ENCODE measurements at regions not wholly inside any gene's neighbourhood (a gene's known extent, or its start where the extent isn't known, plus 50 kb on each side); places are given as distances from the start of the nearest gene placed in this dataset.
A peak's percentile ranks its signal among the peaks of the same experiment; 100 is the strongest.
"Not testable (repeated sequence)": the region's sequence is repeated elsewhere in the genome, so short reads cannot be mapped to it uniquely, and the experiment has no call there.

DNA sequence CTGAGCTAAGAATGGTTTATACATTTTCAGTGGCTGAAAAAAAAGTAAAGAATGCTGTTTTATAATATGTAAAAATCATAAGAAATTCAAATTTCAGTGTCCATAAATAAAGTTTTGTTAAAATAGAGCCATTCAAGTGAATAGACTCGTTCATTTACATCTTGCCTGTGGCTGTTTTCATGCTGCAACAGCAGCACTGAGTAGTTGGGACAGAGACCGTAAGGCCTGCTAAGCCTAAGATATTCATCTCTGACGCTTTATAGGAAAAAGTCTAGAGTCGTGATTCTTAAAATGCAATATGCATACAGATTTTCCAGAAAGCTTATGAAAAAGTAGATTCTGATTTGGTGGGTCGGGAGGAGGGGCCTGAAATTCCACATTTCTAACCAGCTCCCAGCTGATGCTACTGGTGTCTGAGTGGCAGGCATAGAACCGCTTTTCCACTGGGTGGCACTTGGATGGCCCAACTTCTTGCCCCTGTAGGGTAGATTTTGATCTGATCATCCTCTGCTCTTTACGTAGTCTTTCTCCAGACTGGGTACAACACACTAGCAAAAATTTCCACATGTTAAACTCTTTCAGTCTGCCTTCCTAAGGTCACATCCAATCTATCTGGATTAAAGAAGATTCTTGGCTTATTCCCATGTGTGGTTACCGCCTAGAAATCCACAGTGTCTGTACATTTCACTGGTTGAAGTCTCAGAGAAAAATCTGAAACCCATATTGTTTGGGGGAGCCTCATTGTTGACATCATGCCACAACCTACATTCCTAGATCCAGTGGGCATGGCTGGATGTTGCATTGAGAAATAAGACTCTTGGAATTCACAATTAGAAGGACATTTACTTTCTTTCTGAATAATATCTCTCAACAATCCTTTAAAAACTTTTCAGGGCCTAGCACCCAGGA, 151.2 kb downstream of the C12orf75 start:
- peak; percentile 55 to 56 for DNase-seq (ENCODE audit: low read depth in 2 of 2)

DNA sequence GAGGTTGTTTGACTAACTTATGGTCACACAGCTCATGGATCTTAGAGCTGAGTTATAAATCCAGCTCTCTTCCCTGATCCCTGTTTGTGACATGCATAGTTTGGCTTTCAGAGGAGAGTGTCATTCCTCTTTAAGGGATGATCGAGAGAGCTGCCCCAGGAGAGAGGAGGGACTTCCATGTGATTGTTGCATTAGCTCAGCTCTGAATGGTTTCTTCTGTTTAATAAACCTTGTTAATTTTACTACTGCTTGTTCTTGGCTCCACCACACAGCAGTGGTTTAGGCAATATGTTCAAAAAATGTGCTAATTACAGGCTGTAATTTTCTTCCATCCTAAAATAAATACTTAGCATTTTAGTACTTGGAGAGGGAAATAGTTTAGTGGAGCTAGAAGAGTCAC, 152.5 kb downstream of the C12orf75 start:
- DNase-seq (ENCODE audit: low read depth in 2 of 2): no peak

DNA sequence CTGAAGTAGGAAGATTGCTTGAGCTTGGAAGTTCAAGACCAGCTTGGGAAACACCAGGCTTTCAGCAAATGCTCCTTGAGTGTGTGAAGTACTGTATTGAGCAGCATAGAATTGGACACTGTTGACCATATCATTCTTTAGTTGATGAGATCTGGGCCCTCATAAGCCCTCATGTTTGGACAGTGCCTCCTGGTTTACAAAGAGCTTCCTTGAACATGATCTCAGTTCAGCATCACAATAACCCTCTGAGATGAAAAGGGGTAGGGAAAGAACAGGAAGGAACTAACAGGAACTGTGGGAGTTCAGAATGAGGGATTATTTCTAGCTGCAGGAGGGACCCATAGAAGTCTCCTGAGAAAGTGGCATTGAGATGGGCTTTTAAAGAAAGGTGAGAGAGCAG, 153.2 kb downstream of the C12orf75 start:
- DNase-seq (ENCODE audit: low read depth in 2 of 2): no peak

DNA sequence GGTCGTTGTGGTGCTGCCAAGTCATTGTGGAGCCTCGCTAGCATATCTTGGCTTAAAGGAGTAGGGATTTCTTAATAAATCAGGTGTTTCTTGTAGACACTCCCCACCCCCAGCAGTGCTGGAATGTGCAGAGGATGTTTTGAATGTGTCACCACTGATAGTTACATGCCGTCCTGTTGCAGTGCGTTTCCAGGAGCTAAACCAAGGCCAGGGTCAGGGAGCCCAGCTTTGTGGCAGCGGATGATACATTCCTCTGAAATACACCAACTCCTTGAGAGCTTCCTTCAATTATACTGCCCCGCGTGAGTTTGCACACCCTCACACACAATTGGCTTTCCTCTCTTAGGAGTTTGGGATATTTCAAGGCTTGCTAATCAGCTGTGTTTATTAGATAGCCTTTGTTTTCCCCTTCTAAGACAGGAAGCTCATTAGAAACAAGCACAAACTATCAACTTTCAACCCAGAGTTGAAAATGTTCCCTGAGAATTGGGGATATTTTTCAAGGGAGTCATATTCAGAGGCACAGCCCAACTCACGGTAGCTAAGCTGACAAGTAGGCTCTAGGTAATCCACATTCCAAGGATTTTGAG, 154.9 kb downstream of the C12orf75 start:
- DNase-seq (ENCODE audit: low read depth in 2 of 2): peak in 1 of 2 experiments; percentile 34

DNA sequence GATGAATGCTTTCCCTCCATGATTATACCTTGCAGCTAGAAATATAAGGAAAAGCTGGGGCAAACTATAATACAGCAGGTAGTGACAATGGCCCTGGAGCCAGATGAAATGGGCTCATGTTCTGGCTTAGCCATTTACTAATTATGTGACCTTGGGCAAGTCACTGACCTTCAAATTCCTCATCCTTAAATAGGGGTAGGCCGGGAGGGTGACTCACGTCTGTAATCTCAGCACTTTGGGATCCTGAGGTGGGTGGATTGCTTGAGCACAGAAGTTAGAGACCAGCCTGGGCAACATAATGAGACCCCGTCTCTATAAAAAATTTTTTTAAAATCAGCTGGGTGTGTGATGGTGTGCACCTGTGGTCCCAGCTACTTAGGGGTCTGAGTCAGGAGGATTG, 155.4 kb downstream of the C12orf75 start:
- DNase-seq (ENCODE audit: low read depth in 2 of 2): no peak

DNA sequence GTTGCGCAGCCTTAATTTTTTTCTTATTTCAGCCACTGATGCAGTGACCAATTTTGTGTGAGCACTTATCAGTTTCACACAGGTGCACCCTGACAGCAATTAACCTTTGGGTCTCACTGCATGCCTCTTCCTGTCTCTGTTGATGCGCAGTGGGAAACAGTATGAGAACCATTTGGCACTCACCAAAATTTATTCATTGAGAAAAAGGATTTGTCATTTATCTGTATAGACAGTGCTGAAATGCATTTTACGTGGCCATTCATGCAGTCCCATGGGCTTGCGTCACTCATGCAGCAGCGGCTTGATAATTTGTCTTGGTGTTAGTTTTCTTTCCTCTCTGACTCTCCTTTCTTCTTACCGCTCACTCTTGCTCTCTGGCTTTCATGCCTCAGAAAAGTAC, 157.5 kb downstream of the C12orf75 start:
- no peak for DNase-seq (ENCODE audit: low read depth in 2 of 2)

DNA sequence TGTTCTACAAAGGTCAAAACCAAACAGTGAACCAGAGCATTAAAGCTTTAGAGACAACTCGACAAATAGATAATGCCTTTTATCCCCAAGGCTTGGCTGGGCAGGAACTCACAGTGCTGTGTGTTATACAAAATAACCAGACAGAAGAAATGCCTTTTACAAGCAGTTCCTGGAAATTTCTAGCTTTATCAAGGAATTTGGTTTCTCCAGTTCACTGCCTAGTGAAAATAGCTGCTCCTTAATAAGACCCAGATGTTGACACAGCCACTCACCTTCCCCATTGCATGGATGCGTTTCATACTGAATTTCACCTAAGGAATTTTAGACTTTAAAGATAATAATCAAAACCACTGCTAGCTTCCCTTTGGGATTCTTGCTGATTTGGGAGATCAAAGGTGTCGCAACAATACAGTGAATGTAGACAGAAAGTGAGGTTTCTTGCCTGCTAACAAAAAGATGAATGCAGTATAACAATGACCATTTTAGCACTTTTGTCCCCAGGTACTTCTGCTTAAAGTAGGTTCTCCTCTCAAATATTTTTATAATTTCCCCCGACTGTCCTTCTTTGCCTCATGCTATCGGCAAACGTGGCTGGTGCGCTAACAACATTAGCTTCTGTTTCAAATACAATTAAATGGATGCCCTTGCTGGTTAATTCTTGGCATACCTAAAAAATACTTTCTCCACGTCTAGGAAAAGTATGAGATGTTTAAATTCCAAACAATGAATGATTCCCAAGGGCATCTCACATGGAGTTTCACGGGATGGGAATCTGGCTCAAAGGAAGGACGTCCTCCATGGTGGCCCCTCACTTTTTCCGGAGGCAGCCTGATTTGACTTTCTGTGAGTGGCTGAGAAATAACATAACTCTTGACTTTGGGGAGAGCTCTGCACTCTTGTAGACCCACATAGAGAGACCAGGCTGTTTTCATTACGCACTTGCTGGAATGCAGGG, 162.4 kb downstream of the C12orf75 start:
- DNase-seq (ENCODE audit: low read depth in 2 of 2): peak; percentile 90 to 93

DNA sequence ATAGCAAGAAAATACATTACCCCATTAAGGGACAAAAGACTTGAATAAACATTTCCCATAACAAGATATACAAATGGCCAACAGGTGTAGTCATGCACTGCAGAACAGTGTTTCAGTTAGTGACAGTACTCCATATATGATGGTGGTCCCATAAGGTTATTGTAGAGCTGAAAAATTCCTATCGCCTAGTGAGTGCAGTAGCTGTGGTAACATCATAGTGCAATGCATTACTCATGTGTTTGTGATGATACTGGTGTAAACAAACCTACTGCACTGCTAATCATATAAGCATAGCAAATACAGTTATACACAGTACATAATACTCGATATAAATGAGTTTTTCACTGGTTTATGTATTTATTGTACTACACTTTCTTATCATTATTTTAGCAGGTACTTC, 168.7 kb downstream of the C12orf75 start:
- no peak for DNase-seq (ENCODE audit: low read depth in 2 of 2)

DNA sequence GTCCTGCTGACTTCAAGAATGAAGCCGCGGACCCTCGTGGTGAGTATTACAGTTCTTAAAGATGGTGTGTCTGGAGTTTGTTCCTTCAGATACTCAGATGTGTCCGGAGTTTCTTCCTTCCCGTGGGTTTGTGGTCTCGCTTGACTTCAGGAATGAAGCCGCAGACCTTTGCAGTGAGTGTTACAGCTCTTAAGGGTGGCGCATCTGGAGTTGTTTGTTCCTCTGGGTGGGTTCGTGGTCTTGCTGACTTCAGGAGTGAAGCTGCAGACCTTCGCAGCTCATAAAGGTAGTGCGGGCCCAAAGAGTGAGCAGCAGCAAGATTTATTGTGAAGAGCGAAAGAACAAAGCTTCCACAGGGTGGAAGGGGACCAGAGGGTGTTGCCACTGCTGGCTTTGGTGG, 170.2 kb downstream of the C12orf75 start:
- not testable (repeated sequence) for DNase-seq (ENCODE audit: low read depth in 2 of 2)

DNA sequence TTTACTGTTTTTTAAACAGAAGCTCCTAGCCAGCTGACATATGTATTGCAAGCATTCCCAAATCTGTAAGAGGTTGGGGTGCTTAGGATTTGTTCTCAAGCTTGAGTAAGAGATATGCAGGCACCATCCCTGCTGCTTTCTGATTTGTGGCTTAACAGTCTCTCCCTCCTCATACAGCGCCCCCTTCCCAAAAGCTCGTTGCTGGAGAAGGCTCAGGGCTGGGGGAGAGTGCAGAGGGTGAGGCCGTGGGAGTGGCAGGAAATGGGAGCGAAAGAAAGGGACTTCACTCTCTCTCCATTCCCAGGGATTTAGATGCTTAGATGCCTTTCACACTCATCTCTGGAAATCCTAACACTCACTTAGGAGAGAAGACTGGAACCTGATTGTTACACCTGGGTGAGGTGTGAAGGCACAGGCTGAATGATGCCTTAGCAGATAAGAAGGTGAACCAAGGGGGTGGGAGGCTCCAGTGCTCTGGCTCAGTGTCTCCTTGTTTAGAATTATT, 172.0 kb downstream of the C12orf75 start:
- no peak for DNase-seq (ENCODE audit: low read depth in 2 of 2)

DNA sequence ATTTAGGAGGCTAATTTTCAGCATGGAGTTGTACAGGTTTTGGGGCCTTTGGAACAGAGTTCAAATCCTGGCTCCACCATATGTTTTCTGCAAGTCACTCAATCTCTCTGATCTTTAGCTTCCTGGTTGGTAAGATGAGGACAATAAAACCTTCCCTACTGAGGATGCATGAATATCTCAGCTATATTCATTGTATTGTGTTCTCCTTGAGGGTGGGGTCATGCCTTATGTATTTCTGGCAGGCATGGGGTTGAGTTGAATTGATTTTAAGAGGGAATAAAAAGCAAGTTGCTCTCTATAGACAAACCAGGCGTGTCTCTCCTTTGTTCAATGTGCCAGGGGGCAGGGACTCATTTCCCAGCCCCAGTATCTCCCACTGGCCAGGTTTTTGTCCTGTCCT, 173.1 kb downstream of the C12orf75 start:
- DNase-seq (ENCODE audit: low read depth in 2 of 2): no peak

DNA sequence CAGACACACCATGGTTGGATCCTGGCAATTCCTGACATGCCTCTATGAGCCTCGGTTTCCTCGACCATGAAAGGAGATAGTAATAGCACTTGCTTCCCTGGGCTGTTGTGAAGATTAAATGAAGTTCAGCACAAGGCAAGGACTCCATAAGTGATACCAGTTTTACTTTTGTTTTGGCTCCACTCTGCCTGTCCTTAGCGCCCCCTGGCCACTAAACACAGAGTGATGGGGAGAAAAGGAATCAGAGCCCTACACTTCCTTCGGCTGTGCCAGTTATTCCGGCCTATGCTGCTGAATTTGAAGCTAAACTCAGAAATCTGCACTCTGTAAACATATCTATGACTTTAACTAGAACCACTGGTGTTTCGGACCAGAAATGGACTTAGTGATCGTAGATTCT, 173.8 kb downstream of the C12orf75 start:
- DNase-seq (ENCODE audit: low read depth in 2 of 2): no peak

DNA sequence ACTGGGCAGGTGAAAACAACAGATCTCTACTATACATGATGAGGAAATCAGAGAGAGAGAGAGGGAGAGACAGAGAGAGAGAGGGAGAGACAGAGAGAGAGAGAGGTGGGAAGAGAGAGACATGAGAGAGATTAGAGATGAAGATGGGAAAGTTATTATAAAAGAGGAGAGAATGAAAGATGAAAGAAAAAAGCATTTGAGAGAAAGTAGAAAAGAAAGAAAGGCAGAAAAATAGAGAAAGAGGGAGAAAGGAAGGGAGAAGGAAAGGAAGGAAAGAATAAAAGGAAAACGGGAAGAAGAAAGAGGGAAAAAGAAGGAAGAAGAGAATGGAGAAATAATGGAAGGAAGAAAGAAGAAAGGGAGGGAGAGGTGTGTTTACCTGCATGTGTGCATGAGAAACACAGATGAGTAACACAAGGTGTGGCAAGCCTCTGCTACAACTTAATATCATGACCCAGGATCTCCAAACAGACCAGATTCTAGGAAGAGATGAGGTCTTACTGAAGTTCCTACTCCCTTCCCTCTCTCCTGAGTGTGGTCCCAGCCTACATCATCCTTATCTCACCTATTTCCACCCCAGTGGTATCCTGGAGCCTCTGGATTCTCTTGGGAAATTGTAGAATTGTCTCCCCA, 176.3 kb downstream of the C12orf75 start:
- DNase-seq (ENCODE audit: low read depth in 2 of 2): no peak

DNA sequence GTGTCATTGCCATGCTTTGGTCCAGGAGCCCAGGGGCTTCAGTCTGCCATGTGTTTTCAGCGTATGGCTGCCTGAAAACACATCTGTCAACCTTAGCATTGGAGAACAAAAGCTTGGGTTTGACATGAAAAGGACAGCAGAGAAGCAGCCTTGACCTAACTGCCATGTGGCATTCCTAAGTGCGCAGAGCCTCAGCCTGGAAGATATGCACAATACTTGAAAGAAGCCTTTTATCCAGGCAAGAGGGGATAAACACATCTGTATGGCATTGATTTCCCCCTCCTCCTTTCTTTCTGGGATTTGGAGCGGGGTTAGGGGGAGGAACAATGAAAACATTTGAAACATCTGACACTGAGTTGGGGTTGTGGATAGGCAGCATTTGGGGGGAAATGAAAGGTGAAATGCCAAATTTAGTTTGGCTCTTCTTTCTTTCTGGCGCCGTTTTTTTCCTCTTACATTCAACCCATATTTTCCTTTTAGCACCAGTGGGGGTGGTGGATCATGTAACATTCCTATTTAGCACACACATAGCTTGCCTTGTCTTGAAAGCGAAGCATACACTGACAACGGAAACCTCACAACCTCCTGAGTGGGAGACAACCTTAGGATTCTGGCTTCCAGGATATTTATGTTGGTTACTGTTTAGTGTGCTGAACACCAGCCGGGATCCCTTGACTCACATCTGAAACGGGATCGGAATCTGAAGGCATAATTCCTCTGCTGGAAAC, 177.0 kb downstream of the C12orf75 start:
- peak; percentile 66 to 73 for DNase-seq (ENCODE audit: low read depth in 2 of 2)

DNA sequence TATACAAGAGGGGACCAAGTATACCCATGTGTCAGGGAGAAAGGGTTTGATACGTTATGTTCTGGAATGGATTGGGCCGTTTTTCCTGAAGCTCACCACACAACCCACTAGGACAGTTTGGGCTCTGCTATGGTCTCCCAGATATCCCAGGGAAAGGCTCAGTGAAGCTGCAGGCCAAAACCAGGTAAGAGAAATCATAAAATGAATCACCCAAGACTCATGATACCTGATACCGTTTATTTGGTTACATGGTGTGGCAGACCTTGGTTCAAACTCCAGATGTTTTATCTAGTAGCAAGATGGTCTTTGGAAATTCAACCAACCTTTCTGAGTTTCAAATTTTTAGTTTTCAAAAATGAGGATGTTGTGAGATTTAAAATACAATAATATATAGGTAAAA, 177.6 kb downstream of the C12orf75 start:
- no peak for DNase-seq (ENCODE audit: low read depth in 2 of 2)

DNA sequence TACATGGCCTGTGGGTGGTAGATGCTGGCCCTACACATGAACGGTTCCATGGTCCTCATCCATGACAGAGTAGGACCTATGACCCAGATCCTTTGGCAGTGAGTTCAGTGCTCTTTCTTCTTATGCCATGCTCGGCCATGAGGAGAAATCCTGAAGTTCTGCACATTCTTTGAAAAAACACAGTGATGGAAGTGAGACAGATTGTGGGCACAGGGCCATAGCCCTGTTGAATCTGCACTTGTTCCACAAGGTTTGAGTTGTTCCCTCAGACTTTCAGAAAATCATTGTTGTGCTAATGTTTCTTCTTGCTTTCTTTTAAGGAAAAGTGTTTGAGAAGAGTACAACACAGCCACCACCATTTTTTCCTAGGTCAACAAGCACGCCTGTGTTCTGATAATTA, 180.0 kb downstream of the C12orf75 start:
- DNase-seq (ENCODE audit: low read depth in 2 of 2): no peak

DNA sequence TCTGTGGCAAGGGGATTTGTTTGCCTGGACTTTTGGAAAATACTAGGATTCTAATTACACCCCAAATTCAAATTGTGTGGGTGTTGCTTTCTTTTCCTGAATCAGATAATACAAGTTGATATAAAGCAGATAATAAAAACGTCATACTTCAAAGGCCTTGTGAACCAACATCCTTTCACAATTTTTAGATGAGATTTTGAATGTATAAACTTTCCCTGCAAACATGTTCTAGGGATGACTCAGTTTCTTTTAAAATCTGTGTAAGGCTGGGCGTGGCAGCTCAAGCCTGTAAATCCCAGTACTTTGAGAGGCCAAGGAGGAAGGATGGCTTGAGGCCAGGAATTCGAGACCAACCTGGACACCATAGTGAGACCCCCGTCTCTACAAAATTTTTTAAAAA, 182.4 kb downstream of the C12orf75 start:
- DNase-seq (ENCODE audit: low read depth in 2 of 2): not testable (repeated sequence)

DNA sequence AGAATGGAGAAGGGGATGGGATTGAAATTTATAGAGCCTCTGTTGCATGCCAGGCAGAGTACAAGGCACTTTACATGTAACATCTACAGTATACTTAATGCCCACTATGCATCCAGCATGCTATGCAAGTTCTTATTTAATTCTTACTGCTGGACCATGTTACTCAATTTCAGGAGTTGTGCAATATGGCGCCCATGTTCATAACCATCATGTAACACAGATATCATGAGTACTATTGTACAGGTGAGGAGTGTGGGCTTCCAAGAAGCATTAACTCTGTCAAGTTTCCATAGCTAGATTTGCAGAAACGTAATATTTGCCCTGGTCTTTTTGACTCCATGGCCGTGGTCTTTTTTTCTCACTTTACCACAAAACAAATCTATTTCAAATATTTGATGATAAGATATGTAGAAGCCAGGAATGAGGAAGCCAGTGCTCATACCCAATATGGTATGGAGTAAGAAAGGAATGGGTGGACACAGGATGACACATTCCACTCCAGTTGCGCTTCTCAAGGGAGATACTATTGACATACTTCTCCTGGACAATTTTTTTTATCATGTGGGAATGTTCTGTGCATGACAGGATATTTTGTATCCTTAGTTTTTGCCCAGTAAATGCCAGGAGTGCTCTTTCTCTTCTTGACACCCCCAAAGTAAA, 191.8 kb downstream of the C12orf75 start:
- DNase-seq (ENCODE audit: low read depth in 2 of 2): peak; percentile 65 to 66

DNA sequence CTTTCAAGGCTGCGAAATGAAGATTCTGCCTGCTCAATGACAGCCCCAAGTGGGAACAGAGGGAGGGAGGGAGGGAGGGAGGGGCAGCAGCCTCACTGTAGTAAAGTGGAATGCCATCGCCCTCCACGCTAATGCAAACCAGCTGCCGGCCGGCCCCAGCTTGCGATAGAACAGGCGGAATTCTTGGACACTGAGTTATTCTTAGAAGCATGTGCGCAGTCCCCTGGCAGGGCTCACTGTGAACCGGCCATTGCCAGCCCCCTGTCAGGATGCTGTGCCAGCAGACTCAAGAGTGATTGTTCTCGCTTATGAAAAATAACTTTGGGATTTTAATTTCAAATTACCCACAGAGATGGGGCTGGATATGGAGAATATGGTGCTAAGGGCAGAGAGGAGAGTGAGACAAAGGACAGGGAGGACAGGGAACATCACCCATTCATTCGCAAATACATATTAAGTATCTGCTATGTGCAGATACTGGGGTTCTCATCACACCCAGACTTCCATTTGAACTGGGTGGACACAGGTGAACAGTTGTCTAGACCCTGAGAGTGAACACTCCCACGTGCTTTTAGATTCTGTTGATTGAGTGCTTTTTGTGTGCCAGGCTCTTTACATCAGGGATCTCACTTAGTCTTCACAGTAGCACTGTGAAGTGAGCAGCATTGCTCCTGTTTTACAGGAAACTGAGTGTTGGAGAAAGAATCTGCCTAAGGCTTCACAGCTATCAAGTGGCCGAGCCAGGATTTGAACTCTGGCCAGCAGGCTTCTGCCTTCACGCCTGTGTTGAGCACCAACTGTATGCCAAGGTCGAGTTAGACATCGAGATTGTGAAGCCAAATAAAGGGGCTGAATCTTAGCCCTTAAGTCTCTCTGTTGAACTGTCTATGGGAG, 192.9 kb downstream of the C12orf75 start:
- peak; percentile 86 to 87 for DNase-seq (ENCODE audit: low read depth in 2 of 2)

Measured in fibroblast of skin of left biceps (primary cell).